ENCODE measurements at regions not wholly inside any gene's neighbourhood (a gene's known extent, or its start where the extent isn't known, plus 50 kb on each side); places are given as distances from the start of the nearest gene placed in this dataset.

DNA sequence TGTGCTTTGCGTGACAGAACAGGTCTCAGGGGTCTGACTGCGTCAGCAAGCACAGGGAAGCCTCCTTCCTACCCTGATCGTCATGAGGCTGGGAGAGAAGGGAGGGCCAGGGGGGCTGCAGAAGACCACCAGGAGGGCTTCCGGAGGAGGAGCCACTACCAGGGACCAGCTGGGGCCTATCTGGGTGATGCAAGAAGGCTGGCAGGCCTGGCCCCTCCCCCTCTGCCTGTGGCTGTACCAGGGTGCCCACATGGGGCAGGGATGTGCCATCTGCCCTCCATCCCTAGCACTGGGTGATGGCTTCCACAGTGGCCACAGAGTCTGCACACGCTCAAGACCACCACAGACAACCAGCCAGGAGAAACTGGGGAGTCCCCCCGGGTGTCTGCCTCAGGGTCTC lies 116.4 kb upstream of the NKX1-1 start:
- TF ChIP-seq, protein P1, sequence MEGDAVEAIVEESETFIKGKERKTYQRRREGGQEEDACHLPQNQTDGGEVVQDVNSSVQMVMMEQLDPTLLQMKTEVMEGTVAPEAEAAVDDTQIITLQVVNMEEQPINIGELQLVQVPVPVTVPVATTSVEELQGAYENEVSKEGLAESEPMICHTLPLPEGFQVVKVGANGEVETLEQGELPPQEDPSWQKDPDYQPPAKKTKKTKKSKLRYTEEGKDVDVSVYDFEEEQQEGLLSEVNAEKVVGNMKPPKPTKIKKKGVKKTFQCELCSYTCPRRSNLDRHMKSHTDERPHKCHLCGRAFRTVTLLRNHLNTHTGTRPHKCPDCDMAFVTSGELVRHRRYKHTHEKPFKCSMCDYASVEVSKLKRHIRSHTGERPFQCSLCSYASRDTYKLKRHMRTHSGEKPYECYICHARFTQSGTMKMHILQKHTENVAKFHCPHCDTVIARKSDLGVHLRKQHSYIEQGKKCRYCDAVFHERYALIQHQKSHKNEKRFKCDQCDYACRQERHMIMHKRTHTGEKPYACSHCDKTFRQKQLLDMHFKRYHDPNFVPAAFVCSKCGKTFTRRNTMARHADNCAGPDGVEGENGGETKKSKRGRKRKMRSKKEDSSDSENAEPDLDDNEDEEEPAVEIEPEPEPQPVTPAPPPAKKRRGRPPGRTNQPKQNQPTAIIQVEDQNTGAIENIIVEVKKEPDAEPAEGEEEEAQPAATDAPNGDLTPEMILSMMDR (IDR thresholded peaks at IDR 0.05; ENCODE audit: borderline replicate concordance, extremely low read depth, low read length, poor library complexity, severe bottlenecking) = no peak
- TF ChIP-seq EZH2 (IDR thresholded peaks at IDR 0.05; ENCODE audit: borderline replicate concordance, low read depth, low read length, severe bottlenecking) = no peak
